GM12874 (cell line): ENCODE measurements at regions not wholly inside any gene's neighbourhood (a gene's known extent, or its start where the extent isn't known, plus 50 kb on each side); places are given as distances from the start of the nearest gene placed in this dataset.

Experiments
- TF ChIP-seq, protein P1 (sequence below): IDR thresholded peaks from 2 replicates; pipeline ENCODE4 v1.5.1; 2011; ENCODE audit warnings: low read depth, mild to moderate bottlenecking, control low read depth, low read length, moderate library complexity; ENCODE audit not compliant: insufficient read depth

DNA sequence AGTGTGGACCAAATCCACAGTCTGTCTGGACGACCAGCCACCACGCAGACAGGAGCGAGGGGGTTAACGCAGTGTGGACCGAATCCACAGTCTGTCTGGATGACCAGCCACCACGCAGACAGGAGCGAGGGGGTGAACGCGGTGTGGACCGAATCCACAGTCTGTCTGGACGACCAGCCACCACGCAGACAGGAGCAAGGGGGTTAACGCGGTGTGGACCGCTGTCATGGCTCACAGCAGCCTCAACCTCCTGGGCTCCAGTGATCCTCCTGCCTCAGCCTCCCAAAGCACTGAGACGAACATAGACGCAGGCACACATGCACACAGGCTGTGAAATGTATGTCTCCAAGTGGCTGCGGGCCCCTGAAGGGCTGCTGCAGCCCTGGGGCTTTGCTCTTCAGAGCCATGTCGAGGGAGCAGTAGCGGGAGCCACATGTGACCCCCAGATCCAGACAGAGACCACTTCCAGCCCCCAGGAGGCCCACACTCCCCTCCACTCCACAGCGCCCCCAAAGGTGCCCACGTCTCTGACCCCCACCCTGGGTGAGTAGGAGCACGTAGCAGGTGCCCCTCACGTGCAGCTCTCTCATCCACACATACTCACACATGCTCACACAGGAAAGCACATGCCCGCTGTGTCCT is 98.1 kb downstream of the YTHDF1 start:
- TF ChIP-seq, protein P1, sequence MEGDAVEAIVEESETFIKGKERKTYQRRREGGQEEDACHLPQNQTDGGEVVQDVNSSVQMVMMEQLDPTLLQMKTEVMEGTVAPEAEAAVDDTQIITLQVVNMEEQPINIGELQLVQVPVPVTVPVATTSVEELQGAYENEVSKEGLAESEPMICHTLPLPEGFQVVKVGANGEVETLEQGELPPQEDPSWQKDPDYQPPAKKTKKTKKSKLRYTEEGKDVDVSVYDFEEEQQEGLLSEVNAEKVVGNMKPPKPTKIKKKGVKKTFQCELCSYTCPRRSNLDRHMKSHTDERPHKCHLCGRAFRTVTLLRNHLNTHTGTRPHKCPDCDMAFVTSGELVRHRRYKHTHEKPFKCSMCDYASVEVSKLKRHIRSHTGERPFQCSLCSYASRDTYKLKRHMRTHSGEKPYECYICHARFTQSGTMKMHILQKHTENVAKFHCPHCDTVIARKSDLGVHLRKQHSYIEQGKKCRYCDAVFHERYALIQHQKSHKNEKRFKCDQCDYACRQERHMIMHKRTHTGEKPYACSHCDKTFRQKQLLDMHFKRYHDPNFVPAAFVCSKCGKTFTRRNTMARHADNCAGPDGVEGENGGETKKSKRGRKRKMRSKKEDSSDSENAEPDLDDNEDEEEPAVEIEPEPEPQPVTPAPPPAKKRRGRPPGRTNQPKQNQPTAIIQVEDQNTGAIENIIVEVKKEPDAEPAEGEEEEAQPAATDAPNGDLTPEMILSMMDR, result no peak

DNA sequence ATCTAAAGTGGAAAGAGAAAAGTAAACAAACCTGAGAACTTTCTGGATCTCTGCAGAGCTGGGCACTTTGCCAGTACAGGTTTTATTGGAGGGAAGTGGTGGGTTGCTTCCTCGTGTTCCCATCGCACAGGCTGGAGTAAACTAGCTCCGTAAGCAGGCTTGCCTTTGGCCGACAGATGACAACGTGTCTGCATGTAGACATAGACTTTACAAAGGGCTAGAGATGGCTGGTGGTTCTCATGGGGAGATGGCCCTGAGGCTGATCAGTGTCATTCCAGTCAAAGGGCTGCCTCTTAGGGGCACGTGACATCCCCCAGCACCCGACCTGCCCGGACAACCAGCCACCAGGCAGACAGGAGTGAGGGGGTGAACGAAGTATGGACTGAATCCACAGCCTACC is 98.8 kb downstream of the YTHDF1 start:
- TF ChIP-seq, protein P1, result no peak

DNA sequence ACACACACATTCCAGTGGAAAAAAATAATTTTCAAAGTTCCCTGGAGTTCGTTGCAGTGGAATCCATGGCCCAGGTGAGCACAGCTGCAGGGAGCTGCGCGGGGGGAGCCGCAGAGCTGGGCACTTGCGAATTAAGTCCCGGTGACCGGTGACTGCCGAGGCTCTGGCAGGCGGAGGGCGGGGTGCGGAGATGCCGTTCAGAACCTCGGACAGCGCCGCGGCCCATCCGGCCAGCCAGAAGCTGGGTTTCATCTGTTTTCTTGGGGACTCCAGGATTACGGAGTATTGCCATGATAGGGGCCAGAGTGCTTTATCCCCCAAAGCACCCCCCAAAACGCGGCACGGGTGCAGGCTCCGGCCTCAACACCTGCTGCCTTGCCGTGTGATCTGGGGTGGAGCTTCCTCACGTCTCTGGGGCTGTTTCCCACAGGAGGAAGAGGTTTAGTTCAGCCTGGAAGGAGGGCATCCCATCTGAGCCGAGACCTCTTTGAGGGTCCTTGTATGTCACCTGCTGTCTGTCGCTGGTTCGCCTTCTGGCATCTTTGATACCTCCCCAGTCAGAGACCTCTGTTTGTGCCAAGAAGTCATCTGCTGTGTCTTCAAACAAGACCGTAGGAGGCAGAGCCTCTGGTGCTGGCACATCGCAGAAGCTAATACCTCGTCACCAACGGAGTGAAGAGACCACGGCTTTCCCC is 99.4 kb downstream of the YTHDF1 start:
- TF ChIP-seq, protein P1, result no peak

- TF ChIP-seq, protein P1, result no peak
These were observed 100.1 kb downstream of the YTHDF1 start for GRCh38 chr20:63115651-63116411.

GRCh38 chr20:63114693-63115311 is 101.1 kb downstream of the YTHDF1 start:
- TF ChIP-seq, protein P1, result no peak

- TF ChIP-seq, protein P1, result no peak
These were observed 101.8 kb downstream of the YTHDF1 start for GRCh38 chr20:63114006-63114692.
